CD14-positive monocyte (primary cell): ENCODE measurements at regions not wholly inside any gene's neighbourhood (a gene's known extent, or its start where the extent isn't known, plus 50 kb on each side); places are given as distances from the start of the nearest gene placed in this dataset.

ENCODE experiments used
- DNase-seq, 3 donors: peaks; one replicate each; pipeline ENCODE4 v3.0.0-alpha.2; 2011 to 2022
- H2AFZ ChIP-seq: 2 replicates; pipeline ENCODE4 v1.6.0; 2012; ENCODE audit warnings: mild to moderate bottlenecking, low read depth, low read length, inconsistent platforms; ENCODE audit not compliant: insufficient read depth, poor library complexity, severe bottlenecking
- H3K27ac ChIP-seq, 2 donors: 1 replicate in 1 of 2; 2 replicates in 1 of 2; pipeline ENCODE4 v1.5.1; 2012 to 2013; ENCODE audit warnings: low read length in 2 of 2, control low read depth in 1 of 2, inconsistent platforms in 1 of 2, low read depth in 1 of 2, mild to moderate bottlenecking in 1 of 2
- H3K27me3 ChIP-seq, 2 donors: one replicate each; pipeline versions ENCODE4 v1.6.0 to v1.6.1; 2011 to 2013; ENCODE audit warnings: low read length in 2 of 2; ENCODE audit not compliant: control insufficient read depth in 2 of 2, insufficient read depth in 2 of 2
- H3K36me3 ChIP-seq, 2 donors: replicated peaks in 1 of 2; 1 replicate in 1 of 2; 2 replicates in 1 of 2; pipeline versions ENCODE4 v1.5.1 to v1.6.1; 2012 to 2013; ENCODE audit warnings: low read length in 2 of 2, control low read depth in 1 of 2, inconsistent platforms in 1 of 2, mild to moderate bottlenecking in 1 of 2; ENCODE audit not compliant: insufficient read depth in 2 of 2, control insufficient read depth in 1 of 2
- H3K4me1 ChIP-seq, 2 donors: 1 replicate in 1 of 2; 2 replicates in 1 of 2; pipeline versions ENCODE4 v1.5.1 to v1.6.1; 2012 to 2013; ENCODE audit warnings: low read length in 2 of 2, control low read depth in 1 of 2, inconsistent platforms in 1 of 2, mild to moderate bottlenecking in 1 of 2, moderate library complexity in 1 of 2; ENCODE audit not compliant: insufficient read depth in 2 of 2, control insufficient read depth in 1 of 2
- H3K4me2 ChIP-seq: replicated peaks from 2 replicates; pipeline ENCODE3; 2012; ENCODE audit warnings: low read length, moderate library complexity, mild to moderate bottlenecking; ENCODE audit not compliant: poor library complexity, severe bottlenecking; ENCODE audit errors: extremely low read depth
- H3K4me3 ChIP-seq, 3 experiments: fragments of 200-600 bp in 1 of 3; sonication (generic) in 1 of 3; replicated peaks in 1 of 3; 1 replicate in 2 of 3; 2 replicates in 1 of 3; pipeline ENCODE4 v1.5.1; 2011 to 2013; ENCODE audit warnings: low read length in 3 of 3, mild to moderate bottlenecking in 3 of 3, control low read depth in 2 of 3, low read depth in 2 of 3, inconsistent platforms in 1 of 3, moderate library complexity in 1 of 3
- H3K79me2 ChIP-seq: 2 replicates; pipeline ENCODE4 v1.6.0; 2012; ENCODE audit warnings: mild to moderate bottlenecking, control low read depth, inconsistent platforms, low read length, moderate library complexity; ENCODE audit not compliant: insufficient read depth
- H3K9ac ChIP-seq: 2 replicates; pipeline ENCODE4 v1.6.0; 2017; ENCODE audit warnings: low read length, mild to moderate bottlenecking; ENCODE audit not compliant: insufficient read depth, poor library complexity, severe bottlenecking
- H3K9me3 ChIP-seq, 2 donors: replicated peaks in 1 of 2; 1 replicate in 1 of 2; 2 replicates in 1 of 2; pipeline versions ENCODE4 v1.5.1 to v1.6.1; 2012 to 2013; ENCODE audit warnings: low read length in 2 of 2, control low read depth in 1 of 2; ENCODE audit not compliant: control insufficient read depth in 1 of 2, insufficient read depth in 1 of 2
- H4K20me1 ChIP-seq: 2 replicates; pipeline ENCODE4 v1.6.0; 2012; ENCODE audit warnings: mild to moderate bottlenecking, low read length, control low read depth, moderate library complexity; ENCODE audit not compliant: insufficient read depth
- H3K27ac Mint-ChIP-seq, 7 donors: one replicate each; pipeline ENCODE4 v1.8.0; 2020; ENCODE audit warnings: mild to moderate bottlenecking in 7 of 7, mixed read lengths in 7 of 7, moderate library complexity in 6 of 7, inconsistent platforms in 2 of 7
- H3K27me3 Mint-ChIP-seq, 3 donors: one replicate each; pipeline ENCODE4 v1.8.0; 2021 to 2022; ENCODE audit warnings: low read depth in 3 of 3, mild to moderate bottlenecking in 3 of 3, mixed read lengths in 3 of 3, moderate library complexity in 3 of 3, inconsistent platforms in 1 of 3
- H3K36me3 Mint-ChIP-seq, 2 donors: one replicate each; pipeline ENCODE4 v1.8.0; 2020; ENCODE audit warnings: mixed read lengths in 2 of 2, inconsistent platforms in 1 of 2, mild to moderate bottlenecking in 1 of 2
- H3K4me1 Mint-ChIP-seq: one replicate; pipeline ENCODE4 v1.8.0; 2020; ENCODE audit warnings: mild to moderate bottlenecking, mixed read lengths
- H3K4me3 Mint-ChIP-seq, 2 donors: one replicate each; pipeline ENCODE4 v1.8.0; 2020; ENCODE audit warnings: mild to moderate bottlenecking in 2 of 2, mixed read lengths in 2 of 2, moderate library complexity in 1 of 2
- H3K9me3 Mint-ChIP-seq, 7 donors: one replicate each; pipeline ENCODE4 v1.8.0; 2020 to 2022; ENCODE audit warnings: mixed read lengths in 7 of 7, mild to moderate bottlenecking in 6 of 7, moderate library complexity in 6 of 7, inconsistent platforms in 2 of 7
- WGBS: methylation state at CpG from one replicate; pipeline ENCODE4 v1.1.5; 2013; ENCODE audit warnings: missing lambda C conversion rate; ENCODE audit not compliant: insufficient coverage; 5-methylcytosine and 5-hydroxymethylcytosine counted together
- intact Hi-C, 2 donors: fragments of 100-400 bp; cut with micrococcal nuclease; formaldehyde crosslinking; loops; one replicate each; pipeline versions ENCODE4 v1.15.0 to v1.15.1; 2023
- TF ChIP-seq, protein P1 (sequence below): fragments of 200-600 bp; IDR thresholded peaks from one replicate; pipeline ENCODE4 v1.8.0; 2022; ENCODE audit warnings: antibody characterized with exemption, mild to moderate bottlenecking

DNA sequence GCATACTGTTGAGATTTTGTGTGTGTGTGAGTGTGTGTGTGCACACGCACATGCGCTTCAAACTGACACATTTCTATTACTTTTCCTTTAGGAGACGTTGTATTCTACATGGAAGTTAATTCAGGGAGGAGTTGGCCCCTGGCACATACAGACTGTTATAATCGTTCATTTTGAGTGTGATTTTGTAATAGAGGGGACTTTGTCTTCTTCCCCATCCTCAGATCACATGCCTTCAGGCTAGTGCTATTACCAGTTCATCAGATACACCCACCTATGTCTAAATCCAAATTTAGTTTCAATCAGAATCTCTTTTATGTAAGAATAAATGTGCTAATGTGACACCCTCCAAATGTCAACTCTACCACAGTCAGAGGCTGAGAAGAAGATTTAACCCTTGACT, 90.2 kb downstream of the FBXO4 start:
- Histone ChIP-seq H3K27me3 (no peaks in the 10 kb centered on the region), H3K36me3 (no peaks in the 10 kb centered on the region), H3K4me1 (no peaks in the 10 kb centered on the region), H3K9ac (no peak overlapping the region), H3K9me3 (no peaks in the 10 kb centered on the region), H3K27ac (no peak overlapping the region), H3K4me3 (no peak overlapping the region), H3K4me2 (no peak overlapping the region), H2AFZ (no peak overlapping the region), H4K20me1 (no peaks in the 10 kb centered on the region), H3K79me2 (no peaks in the 10 kb centered on the region)
- WGBS: no CpG with 5 or more reads among the region's 4 CpGs
- Mint-ChIP-seq H3K27ac (no peak overlapping the region), H3K4me1 (no peaks in the 10 kb centered on the region), H3K27me3 (peaks cover 0 to 4% (median 2%) of the 10 kb centered on the region in 3 donors), H3K4me3 (no peak overlapping the region), H3K9me3 (peaks cover 0 to 2% (median 0%) of the 10 kb centered on the region in 7 donors), H3K36me3 (no peaks in the 10 kb centered on the region)
- TF ChIP-seq, protein P1, sequence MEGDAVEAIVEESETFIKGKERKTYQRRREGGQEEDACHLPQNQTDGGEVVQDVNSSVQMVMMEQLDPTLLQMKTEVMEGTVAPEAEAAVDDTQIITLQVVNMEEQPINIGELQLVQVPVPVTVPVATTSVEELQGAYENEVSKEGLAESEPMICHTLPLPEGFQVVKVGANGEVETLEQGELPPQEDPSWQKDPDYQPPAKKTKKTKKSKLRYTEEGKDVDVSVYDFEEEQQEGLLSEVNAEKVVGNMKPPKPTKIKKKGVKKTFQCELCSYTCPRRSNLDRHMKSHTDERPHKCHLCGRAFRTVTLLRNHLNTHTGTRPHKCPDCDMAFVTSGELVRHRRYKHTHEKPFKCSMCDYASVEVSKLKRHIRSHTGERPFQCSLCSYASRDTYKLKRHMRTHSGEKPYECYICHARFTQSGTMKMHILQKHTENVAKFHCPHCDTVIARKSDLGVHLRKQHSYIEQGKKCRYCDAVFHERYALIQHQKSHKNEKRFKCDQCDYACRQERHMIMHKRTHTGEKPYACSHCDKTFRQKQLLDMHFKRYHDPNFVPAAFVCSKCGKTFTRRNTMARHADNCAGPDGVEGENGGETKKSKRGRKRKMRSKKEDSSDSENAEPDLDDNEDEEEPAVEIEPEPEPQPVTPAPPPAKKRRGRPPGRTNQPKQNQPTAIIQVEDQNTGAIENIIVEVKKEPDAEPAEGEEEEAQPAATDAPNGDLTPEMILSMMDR: no peak
- DNase-seq: no peak
- intact Hi-C loops: no loop called here

DNA sequence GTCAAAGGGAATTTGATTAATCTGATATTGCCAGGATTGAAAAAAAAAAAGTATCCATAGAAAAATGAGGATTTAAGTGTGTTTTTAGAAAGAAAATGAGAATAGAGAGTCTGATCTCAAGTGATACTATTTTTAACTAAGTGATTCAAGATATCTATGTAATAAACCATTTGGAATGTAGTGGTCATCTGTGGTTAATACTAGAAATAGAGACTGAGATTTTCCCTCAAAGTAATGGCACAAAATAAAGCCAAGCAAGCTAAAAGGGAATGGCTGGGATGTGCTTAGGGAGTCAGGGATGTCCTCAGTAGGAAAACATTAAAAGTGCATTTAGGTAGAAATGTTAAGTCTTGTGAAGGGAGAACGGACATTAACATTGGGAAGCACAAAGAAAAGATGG, 90.6 kb downstream of the FBXO4 start:
- no peaks in the 10 kb centered on the region for H4K20me1 ChIP-seq
- no peaks in the 10 kb centered on the region for H3K4me1 ChIP-seq
- H3K9ac ChIP-seq: no peak overlapping the region
- Mint-ChIP-seq H3K9me3 (peaks cover 0 to 2% (median 0%) of the 10 kb centered on the region in 7 donors), H3K4me3 (no peak overlapping the region), H3K27ac (no peak overlapping the region), H3K36me3 (no peaks in the 10 kb centered on the region), H3K27me3 (peaks cover 0 to 4% (median 2%) of the 10 kb centered on the region in 3 donors), H3K4me1 (no peaks in the 10 kb centered on the region)
- H3K9me3 ChIP-seq: no peaks in the 10 kb centered on the region
- H3K4me3 ChIP-seq: no peak overlapping the region
- no CpG with 5 or more reads among the region's 1 CpG for WGBS
- DNase-seq: no peak
- TF ChIP-seq, protein P1: no peak
- no peak overlapping the region for H2AFZ ChIP-seq
- H3K36me3 ChIP-seq: no peaks in the 10 kb centered on the region
- H3K27me3 ChIP-seq: no peaks in the 10 kb centered on the region
- H3K79me2 ChIP-seq: no peaks in the 10 kb centered on the region
- intact Hi-C loops: no loop called here
- no peak overlapping the region for H3K4me2 ChIP-seq
- no peak overlapping the region for H3K27ac ChIP-seq
